Stomach (tissue), 8 donors: ENCODE measurements at regions not wholly inside any gene's neighbourhood (a gene's known extent, or its start where the extent isn't known, plus 50 kb on each side); places are given as distances from the start of the nearest gene placed in this dataset.

Experiments
- DNase-seq, 2 donors: peaks; one replicate each; pipeline versions ENCODE4 v3.0.0 to v3.0.0-alpha.2; 2013 to 2019
- H3K27ac ChIP-seq, 5 donors: fragments of 200-600 bp in 4 of 5; sonication (generic) in 4 of 5; one replicate each; pipeline ENCODE4 v1.5.1; 2013 to 2019; ENCODE audit warnings: mild to moderate bottlenecking in 1 of 5, moderate library complexity in 1 of 5
- H3K27me3 ChIP-seq, 3 donors: fragments of 200-600 bp; sonication (generic); one replicate each; pipeline ENCODE4 v1.5.1; 2017 to 2019; ENCODE audit warnings: mixed run types in 1 of 3
- H3K36me3 ChIP-seq, 4 donors: fragments of 200-600 bp; sonication (generic); 1 replicate in 3 of 4; 2 replicates in 1 of 4; pipeline ENCODE4 v1.5.1; 2016 to 2019
- H3K4me1 ChIP-seq, 4 donors: fragments of 200-600 bp; sonication (generic); one replicate each; pipeline ENCODE4 v1.5.1; 2016 to 2019
- H3K4me3 ChIP-seq, 4 donors: fragments of 200-600 bp; sonication (generic) in 3 of 4; one replicate each; pipeline ENCODE4 v1.5.1; 2016 to 2019; ENCODE audit warnings: mild to moderate bottlenecking in 1 of 4
- H3K9me3 ChIP-seq, 4 donors: fragments of 200-600 bp; sonication (generic); one replicate each; pipeline ENCODE4 v1.5.1; 2016 to 2019
- CTCF ChIP-seq, 7 experiments: fragments of 450-650 bp in 4 of 7; fragments of 200-600 bp in 3 of 7; sonication (generic) in 3 of 7; IDR thresholded peaks; one replicate each; pipeline ENCODE4 v1.5.1; 2016 to 2019; ENCODE audit warnings: antibody characterized with exemption in 7 of 7, control low read depth in 2 of 7, mild to moderate bottlenecking in 1 of 7
- EP300 ChIP-seq: sonication (generic); formaldehyde crosslinking; IDR thresholded peaks from one replicate; pipeline ENCODE4 v1.6.1; 2017; ENCODE audit warnings: antibody characterized with exemption
- POLR2A ChIP-seq, 4 donors: fragments of 450-650 bp; IDR thresholded peaks; one replicate each; pipeline ENCODE4 v1.6.1; 2016; ENCODE audit warnings: antibody characterized with exemption in 4 of 4, control low read depth in 2 of 4, mild to moderate bottlenecking in 1 of 4, moderate library complexity in 1 of 4
- POLR2AphosphoS5 ChIP-seq, 3 donors: sonication (generic); formaldehyde crosslinking; IDR thresholded peaks; one replicate each; pipeline ENCODE4 v1.6.1; 2016; ENCODE audit warnings: antibody characterized with exemption in 3 of 3
- WGBS, 5 donors: extraction: QIAGEN DNeasy Blood & Tissue Kit in 3 of 5; methylation state at CpG; one replicate each; pipeline versions ENCODE4 v1.1.5 to v1.1.7; 2013 to 2018; 5-methylcytosine and 5-hydroxymethylcytosine counted together
- intact Hi-C: fragments of 100-400 bp; cut with DNase I; formaldehyde crosslinking; loops from one replicate; pipeline ENCODE4 v1.15.1; 2023; ENCODE audit warnings: low total_unique reads
- donor health status: healthy with polysubstance abuse.
- donor health status: Bipolar disorder and iron deficiency.
- donor health status: healthy.

DNA sequence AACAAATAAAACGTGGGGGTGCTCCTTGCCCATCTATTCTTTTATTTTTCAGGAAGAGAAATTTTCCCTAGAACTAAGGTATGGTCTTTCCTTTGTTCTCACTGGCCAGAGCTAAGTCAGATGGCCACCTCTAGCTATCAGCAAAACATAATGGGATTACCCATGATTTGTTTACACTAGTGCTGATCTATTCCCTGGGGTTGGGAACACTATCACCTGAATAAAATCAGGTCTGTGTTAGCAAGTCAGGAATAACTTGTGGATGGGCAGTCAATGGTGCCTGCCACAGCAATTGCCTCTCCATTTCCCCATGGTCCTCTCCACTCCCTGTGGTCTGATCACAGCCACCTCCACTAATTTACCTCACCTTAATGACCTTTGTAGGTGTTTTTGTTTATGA lies 181.7 kb upstream of the CADPS start:
- WGBS, 5 donors, result 3 to 32% (median 10%) methylated on average over 1 of the region's 1 CpG

GRCh38 chr3:63060412-63060811 lies 185.2 kb upstream of the CADPS start:
- H3K4me1 ChIP-seq, result no peaks in the 10 kb centered on the region
- H3K27ac ChIP-seq, result no peak overlapping the region
- 83 to 90% (median 87%) methylated on average over 2 of the region's 2 CpGs for WGBS, 5 donors
- H3K36me3 ChIP-seq, result no peaks in the 10 kb centered on the region
- no peaks in the 10 kb centered on the region for H3K27me3 ChIP-seq
- DNase-seq, result no peak
- H3K9me3 ChIP-seq, result no peaks in the 10 kb centered on the region
- no peak overlapping the region for H3K4me3 ChIP-seq
- intact Hi-C loops, result no loop called here
- no peak for TF ChIP-seq POLR2AphosphoS5 (IDR thresholded peaks at IDR 0.05)
- TF ChIP-seq EP300, result no peak

More for the DNA sequence above, 181.7 kb upstream of the CADPS start:
- Histone ChIP-seq H3K4me1 (no peaks in the 10 kb centered on the region), H3K27me3 (no peaks in the 10 kb centered on the region), H3K4me3 (no peak overlapping the region), H3K36me3 (no peaks in the 10 kb centered on the region), H3K9me3 (no peaks in the 10 kb centered on the region), H3K27ac (no peak overlapping the region)
- DNase-seq, result no peak
- TF ChIP-seq EP300, result no peak
- no peak for TF ChIP-seq POLR2AphosphoS5 (IDR thresholded peaks at IDR 0.05)
- TF ChIP-seq POLR2A (IDR thresholded peaks at IDR 0.05), result no peak
- no peak for TF ChIP-seq CTCF (IDR thresholded peaks at IDR 0.05)
- intact Hi-C loops, result no loop called here

GRCh38 chr3:63061449-63061848 lies 186.2 kb upstream of the CADPS start:
- 46 to 62% (median 53%) methylated on average over 5 of the region's 5 CpGs for WGBS, 5 donors
- DNase-seq, result no peak
- intact Hi-C loops, result no loop called here

GRCh38 chr3:63064209-63064755 lies 189.1 kb upstream of the CADPS start:
- no peaks in the 10 kb centered on the region for H3K36me3 ChIP-seq
- H3K27ac ChIP-seq, result no peak overlapping the region
- no peaks in the 10 kb centered on the region for H3K27me3 ChIP-seq
- intact Hi-C loops, result no loop called here
- no peak overlapping the region for H3K4me3 ChIP-seq
- TF ChIP-seq POLR2AphosphoS5 (IDR thresholded peaks at IDR 0.05), result no peak
- TF ChIP-seq POLR2A (IDR thresholded peaks at IDR 0.05), result no peak
- no peaks in the 10 kb centered on the region for H3K9me3 ChIP-seq
- WGBS, 5 donors, result 53 to 71% (median 59%) methylated on average over 1 of the region's 1 CpG
- no peak for DNase-seq
- H3K4me1 ChIP-seq, result no peaks in the 10 kb centered on the region

More at GRCh38 chr3:63061449-63061848, 186.2 kb upstream of the CADPS start:
- Histone ChIP-seq H3K9me3 (no peaks in the 10 kb centered on the region), H3K4me3 (no peak overlapping the region), H3K36me3 (no peaks in the 10 kb centered on the region), H3K4me1 (no peaks in the 10 kb centered on the region), H3K27me3 (no peaks in the 10 kb centered on the region), H3K27ac (no peak overlapping the region)
- no peak for TF ChIP-seq EP300
- TF ChIP-seq POLR2AphosphoS5 (IDR thresholded peaks at IDR 0.05), result no peak
- no peak for TF ChIP-seq CTCF (IDR thresholded peaks at IDR 0.05)
- TF ChIP-seq POLR2A (IDR thresholded peaks at IDR 0.05), result no peak

GRCh38 chr3:63067999-63068645 lies 192.9 kb upstream of the CADPS start:
- DNase-seq, result peak in 1 of 2 donors; percentile 82
- no peaks in the 10 kb centered on the region for H3K36me3 ChIP-seq
- whole genome bisulfite sequencing, 5 donors, result 33 to 46% (median 37%) methylated on average over 3 of the region's 3 CpGs
- no peaks in the 10 kb centered on the region for H3K27me3 ChIP-seq
- intact Hi-C loops, result no loop called here
- no peak overlapping the region for H3K27ac ChIP-seq
- H3K4me3 ChIP-seq, result no peak overlapping the region
- H3K9me3 ChIP-seq, result no peaks in the 10 kb centered on the region
- H3K4me1 ChIP-seq, result no peaks in the 10 kb centered on the region
- no peak for TF ChIP-seq EP300
- no peak for TF ChIP-seq POLR2A (IDR thresholded peaks at IDR 0.05)
- no peak for TF ChIP-seq CTCF (IDR thresholded peaks at IDR 0.05)
- TF ChIP-seq POLR2AphosphoS5 (IDR thresholded peaks at IDR 0.05), result no peak
